Esophagus muscularis mucosa (tissue), 4 donors: ENCODE measurements at regions not wholly inside any gene's neighbourhood (a gene's known extent, or its start where the extent isn't known, plus 50 kb on each side); places are given as distances from the start of the nearest gene placed in this dataset.

Experiments used
- CTCF ChIP-seq, 3 experiments: fragments of 200-600 bp in 2 of 3; fragments of 450-650 bp in 1 of 3; sonication (generic) in 2 of 3; IDR thresholded peaks; one replicate each; pipeline ENCODE4 v1.5.1; 2017 to 2019; ENCODE audit warnings: antibody characterized with exemption in 3 of 3, mild to moderate bottlenecking in 2 of 3, moderate library complexity in 1 of 3
- EP300 ChIP-seq: sonication (generic); formaldehyde crosslinking; IDR thresholded peaks from one replicate; pipeline ENCODE4 v1.6.1; 2017; ENCODE audit warnings: antibody characterized with exemption
- POLR2A ChIP-seq: fragments of 450-650 bp; IDR thresholded peaks from one replicate; pipeline ENCODE4 v1.6.1; 2017; ENCODE audit warnings: antibody characterized with exemption, moderate library complexity, mild to moderate bottlenecking, low read depth
- POLR2AphosphoS5 ChIP-seq, 2 donors: sonication (generic); formaldehyde crosslinking; IDR thresholded peaks; one replicate each; pipeline ENCODE4 v1.6.1; 2017; ENCODE audit warnings: antibody characterized with exemption in 2 of 2

DNA sequence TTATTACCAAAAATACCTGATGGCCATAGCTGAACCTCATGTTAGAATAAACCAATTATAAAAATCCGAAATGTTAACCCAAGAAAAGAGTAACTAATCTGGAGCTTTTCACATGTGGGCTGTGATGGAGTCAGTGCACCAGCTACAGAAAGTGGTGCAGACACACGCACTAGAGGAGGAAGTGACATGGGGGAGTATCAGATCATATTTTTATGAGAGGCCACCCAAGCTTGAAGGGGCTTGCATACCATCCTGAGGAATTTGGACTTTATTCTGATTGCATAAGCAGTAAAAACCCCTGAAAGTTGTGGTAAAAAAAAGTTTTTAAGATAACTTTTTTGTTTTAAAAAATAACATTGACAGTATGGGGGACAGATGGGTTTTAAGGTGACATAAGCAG, 1148.5 kb upstream of the CELF2 start:
- no peak for TF ChIP-seq CTCF (IDR thresholded peaks at IDR 0.05)
- no peak for TF ChIP-seq POLR2AphosphoS5 (IDR thresholded peaks at IDR 0.05)
- no peak for TF ChIP-seq POLR2A
- no peak for TF ChIP-seq EP300
